LoVo (cell line): ENCODE measurements at regions not wholly inside any gene's neighbourhood (a gene's known extent, or its start where the extent isn't known, plus 50 kb on each side); places are given as distances from the start of the nearest gene placed in this dataset.
"Not testable (repeated sequence)": the region's sequence is repeated elsewhere in the genome, so short reads cannot be mapped to it uniquely, and the experiment has no call there.

Experiments
- DNase-seq: peaks from one replicate; pipeline ENCODE4 v3.0.0-alpha.2; 2016; ENCODE audit warnings: low spot score

GRCh38 chr4:53866055-53866454 lies 198.3 kb downstream of the CHIC2 start:
- DNase-seq: no peak

GRCh38 chr4:53865054-53865453 lies 199.4 kb downstream of the CHIC2 start:
- no peak for DNase-seq

- DNase-seq: no peak
Observed at GRCh38 chr4:53863736-53864365, 200.6 kb downstream of the CHIC2 start.

- no peak for DNase-seq
Observed at GRCh38 chr4:53863158-53863557, 201.2 kb downstream of the CHIC2 start.

- DNase-seq: peak; percentile 2
Observed at GRCh38 chr4:53861856-53862610, 202.4 kb downstream of the CHIC2 start.

GRCh38 chr4:53859305-53859704 lies 205.1 kb downstream of the CHIC2 start:
- DNase-seq: no peak

GRCh38 chr4:53858744-53859143 lies 205.7 kb downstream of the CHIC2 start:
- DNase-seq: no peak

GRCh38 chr4:53855581-53856250 lies 208.7 kb downstream of the CHIC2 start:
- no peak for DNase-seq

GRCh38 chr4:53854991-53855568 lies 209.3 kb downstream of the CHIC2 start:
- DNase-seq: no peak

- DNase-seq: no peak
Observed at GRCh38 chr4:53852343-53852742, 212.1 kb downstream of the CHIC2 start.

GRCh38 chr4:53847965-53848364 lies 216.4 kb downstream of the CHIC2 start:
- no peak for DNase-seq

- DNase-seq: no peak
Observed at GRCh38 chr4:53844551-53844950, 219.9 kb downstream of the CHIC2 start.

GRCh38 chr4:53844133-53844532 lies 220.3 kb downstream of the CHIC2 start:
- no peak for DNase-seq

- DNase-seq: no peak
Observed at GRCh38 chr4:53841711-53842110, 222.7 kb downstream of the CHIC2 start.

- no peak for DNase-seq
Observed at GRCh38 chr4:53840643-53841042, 223.8 kb downstream of the CHIC2 start.

- DNase-seq: not testable (repeated sequence)
Observed at GRCh38 chr4:53833302-53834003, 231.0 kb downstream of the CHIC2 start.

- no peak for DNase-seq
Observed at GRCh38 chr4:53832549-53832948, 231.9 kb downstream of the CHIC2 start.

GRCh38 chr4:53830511-53830910 lies 233.9 kb downstream of the CHIC2 start:
- DNase-seq: no peak

GRCh38 chr4:53821179-53821851 lies 230.0 kb upstream of the LNX1 start:
- DNase-seq: no peak

- DNase-seq: no peak
Observed at GRCh38 chr4:53818104-53818503, 226.8 kb upstream of the LNX1 start.

- no peak for DNase-seq
Observed at GRCh38 chr4:53816561-53816960, 225.3 kb upstream of the LNX1 start.

GRCh38 chr4:53815281-53815680 lies 224.0 kb upstream of the LNX1 start:
- DNase-seq: no peak
